ENCODE measurements at regions not wholly inside any gene's neighbourhood (a gene's known extent, or its start where the extent isn't known, plus 50 kb on each side); places are given as distances from the start of the nearest gene placed in this dataset.

- H3K27ac ChIP-seq: peak overlapping the region; percentile 18 to 33
- no peaks in the 10 kb centered on the region for H3K27me3 ChIP-seq
- no peaks in the 10 kb centered on the region for H3K36me3 ChIP-seq
- H3K9me3 ChIP-seq: no peaks in the 10 kb centered on the region
- peaks cover 0 to 48% of the 10 kb centered on the region in 2 donors for H3K4me1 ChIP-seq
- no peak for TF ChIP-seq CTCF (IDR thresholded peaks at IDR 0.05)
- no peak overlapping the region for H3K4me3 ChIP-seq
- DNase-seq (ENCODE audit: low spot score): no peak
Observed at GRCh38 chr6:132062626-132063025, 111.5 kb upstream of the CCN2 start.

- TF ChIP-seq CTCF (IDR thresholded peaks at IDR 0.05): no peak
- Histone ChIP-seq H3K4me3 (no peak overlapping the region), H3K27me3 (no peaks in the 10 kb centered on the region), H3K27ac (no peak overlapping the region), H3K4me1 (peaks cover 0 to 48% of the 10 kb centered on the region in 2 donors), H3K9me3 (no peaks in the 10 kb centered on the region), H3K36me3 (no peaks in the 10 kb centered on the region)
- no peak for DNase-seq (ENCODE audit: low spot score)
Observed at GRCh38 chr6:132061381-132061780, 110.2 kb upstream of the CCN2 start.

- H3K4me1 ChIP-seq: peaks cover 0 to 48% of the 10 kb centered on the region in 2 donors
- H3K4me3 ChIP-seq: no peak overlapping the region
- no peaks in the 10 kb centered on the region for H3K27me3 ChIP-seq
- no peaks in the 10 kb centered on the region for H3K9me3 ChIP-seq
- DNase-seq (ENCODE audit: low spot score): no peak
- no peaks in the 10 kb centered on the region for H3K36me3 ChIP-seq
- no peak for TF ChIP-seq CTCF (IDR thresholded peaks at IDR 0.05)
- no peak overlapping the region for H3K27ac ChIP-seq
Observed at GRCh38 chr6:132060591-132060990, 109.4 kb upstream of the CCN2 start.

- Histone ChIP-seq H3K27me3 (no peaks in the 10 kb centered on the region), H3K4me3 (no peak overlapping the region), H3K36me3 (no peaks in the 10 kb centered on the region), H3K9me3 (no peaks in the 10 kb centered on the region), H3K4me1 (peaks cover 0 to 47% of the 10 kb centered on the region in 2 donors), H3K27ac (no peak overlapping the region)
- TF ChIP-seq CTCF (IDR thresholded peaks at IDR 0.05): no peak
- DNase-seq (ENCODE audit: low spot score): no peak
Observed at GRCh38 chr6:132058975-132059374, 107.8 kb upstream of the CCN2 start.

- no peak for DNase-seq (ENCODE audit: low spot score)
- Histone ChIP-seq H3K4me3 (no peak overlapping the region), H3K27me3 (no peaks in the 10 kb centered on the region), H3K36me3 (no peaks in the 10 kb centered on the region), H3K9me3 (no peaks in the 10 kb centered on the region), H3K27ac (no peak overlapping the region), H3K4me1 (peaks cover 0 to 11% of the 10 kb centered on the region in 2 donors)
- no peak for TF ChIP-seq CTCF (IDR thresholded peaks at IDR 0.05)
Observed at GRCh38 chr6:132054525-132054924, 103.4 kb upstream of the CCN2 start.

- TF ChIP-seq CTCF (IDR thresholded peaks at IDR 0.05): no peak
Observed at GRCh38 chr6:132053511-132053910, 102.3 kb upstream of the CCN2 start.

More at GRCh38 chr6:132053511-132053910, 102.3 kb upstream of the CCN2 start:
- DNase-seq (ENCODE audit: low spot score): no peak
- H3K27me3 ChIP-seq: no peaks in the 10 kb centered on the region
- no peaks in the 10 kb centered on the region for H3K9me3 ChIP-seq
- no peaks in the 10 kb centered on the region for H3K36me3 ChIP-seq
- H3K27ac ChIP-seq: no peak overlapping the region
- H3K4me1 ChIP-seq: peaks cover 0 to 4% of the 10 kb centered on the region in 2 donors
- H3K4me3 ChIP-seq: no peak overlapping the region
